ENCODE measurements at regions not wholly inside any gene's neighbourhood (a gene's known extent, or its start where the extent isn't known, plus 50 kb on each side); places are given as distances from the start of the nearest gene placed in this dataset.

DNA sequence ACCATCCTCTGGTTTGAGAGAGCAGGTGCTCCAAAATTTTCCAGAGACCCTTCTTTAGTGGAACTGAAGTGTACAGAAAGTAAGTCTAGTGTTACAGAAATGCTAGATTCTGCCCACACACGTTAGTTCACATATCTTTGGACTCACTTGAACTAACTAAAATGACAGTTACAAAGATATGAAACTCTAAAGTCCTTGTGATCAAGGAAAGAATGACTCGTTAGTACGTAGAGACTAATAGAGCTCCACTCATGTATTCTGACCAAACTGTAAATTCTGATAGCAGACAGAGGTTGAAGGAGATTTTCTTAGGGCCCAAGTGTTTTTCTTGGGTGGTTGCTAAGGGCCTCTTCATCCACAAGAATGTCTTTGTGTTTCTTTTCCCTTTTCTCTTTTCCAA, 491.5 kb upstream of the B3GALT2 start:
- DNase-seq, result no peak

DNA sequence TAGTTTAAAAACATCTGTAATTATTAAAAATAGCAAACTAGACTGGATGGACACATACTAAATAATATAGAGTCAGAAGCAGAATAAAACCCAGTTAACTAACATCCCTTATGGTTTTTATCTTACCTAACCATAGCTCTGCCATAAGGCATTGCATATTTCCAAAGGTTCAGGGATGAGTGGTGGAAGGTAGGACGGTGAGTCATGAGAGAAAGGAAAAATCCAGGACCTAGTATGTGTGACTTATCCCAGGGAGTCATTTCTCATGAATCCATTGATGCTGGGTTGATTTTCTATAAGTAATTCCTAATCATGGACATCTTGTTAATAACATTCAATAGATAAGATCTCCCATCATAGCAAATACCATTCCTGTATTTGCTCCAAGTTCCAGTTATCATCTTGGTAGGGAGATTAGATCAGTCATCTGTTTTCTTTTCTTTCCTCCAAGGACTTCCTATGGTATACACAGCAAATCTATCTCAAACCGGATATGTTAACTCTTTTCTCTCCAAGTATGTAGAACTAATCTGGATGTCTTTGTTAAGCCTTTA, 490.7 kb upstream of the B3GALT2 start:
- no peak for DNase-seq

DNA sequence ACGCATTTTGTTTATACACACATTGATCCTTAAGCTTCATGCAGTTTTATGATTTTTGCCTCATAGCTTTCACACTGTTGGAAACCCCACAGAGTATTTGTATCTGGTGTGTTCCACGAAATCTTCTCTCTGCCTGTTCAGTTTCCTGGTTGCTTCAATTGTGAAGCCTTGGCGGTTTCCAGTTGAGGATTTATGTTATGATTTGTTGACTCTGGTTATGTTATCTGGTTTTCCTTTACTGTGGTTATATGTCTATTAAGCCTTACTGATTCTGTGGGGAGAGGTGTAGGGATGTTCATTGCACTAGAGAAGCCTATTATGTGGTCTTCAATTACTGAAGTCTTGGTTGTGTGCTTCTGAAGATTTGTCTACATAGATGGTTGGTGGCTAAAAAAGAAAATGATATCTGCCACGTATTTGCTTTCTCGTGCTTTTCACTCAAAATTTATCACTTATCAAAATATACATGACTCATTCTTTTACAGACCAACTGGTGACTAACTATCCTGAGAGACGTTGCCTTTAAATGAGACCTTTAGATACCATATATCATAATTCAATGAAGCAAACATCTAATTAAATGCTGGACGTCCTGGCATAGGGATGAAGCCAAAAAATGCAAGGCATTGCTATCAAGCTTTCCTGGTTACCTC, 488.0 kb upstream of the B3GALT2 start:
- DNase-seq, result no peak

DNA sequence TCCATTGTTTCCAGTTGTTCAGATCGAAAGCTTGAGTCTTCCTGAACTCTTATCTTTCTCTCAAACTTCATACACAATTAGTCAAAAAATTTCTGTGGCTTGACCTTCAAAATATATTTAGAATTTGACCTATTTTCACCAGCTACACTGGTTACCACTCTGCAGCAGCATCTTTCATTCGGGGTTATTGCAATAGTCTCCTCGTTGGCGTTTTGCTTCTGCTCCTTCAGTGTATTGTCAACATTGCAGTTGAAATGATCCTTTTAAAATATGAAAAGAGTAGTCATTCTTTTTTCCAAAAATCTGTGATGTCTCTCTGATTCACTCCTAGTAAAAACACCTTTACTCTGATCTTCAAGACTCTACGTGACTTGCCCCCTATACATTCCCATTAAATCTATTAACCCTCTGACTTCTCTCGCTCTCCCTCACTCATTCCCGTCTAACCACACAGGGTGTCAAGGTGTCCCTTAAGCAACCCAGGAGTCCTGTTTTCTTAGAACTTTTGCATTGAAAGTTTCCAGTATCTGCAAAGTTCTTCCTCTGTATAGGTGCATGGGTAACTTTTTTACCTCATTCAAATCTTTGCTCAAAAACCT, 480.2 kb upstream of the B3GALT2 start:
- no peak for DNase-seq

DNA sequence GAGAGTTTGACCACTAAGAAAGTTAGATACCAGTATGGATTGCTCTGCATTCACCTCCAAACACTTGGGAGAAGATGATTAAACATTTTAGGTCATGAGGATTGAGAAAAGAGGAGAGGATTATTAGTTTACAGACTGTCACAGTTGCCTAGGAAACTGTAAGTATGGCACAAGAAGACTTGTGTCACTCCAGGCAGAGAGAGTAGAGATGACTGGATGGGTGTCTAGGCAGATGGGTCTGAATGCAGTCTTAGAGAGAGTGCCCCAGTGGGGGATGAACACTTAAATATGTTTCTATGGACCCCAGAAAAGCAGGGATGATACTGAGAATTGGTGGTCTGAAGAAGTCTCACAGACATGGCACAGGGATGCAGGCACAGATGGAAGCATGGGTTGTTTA, 477.6 kb upstream of the B3GALT2 start:
- no peak for DNase-seq

DNA sequence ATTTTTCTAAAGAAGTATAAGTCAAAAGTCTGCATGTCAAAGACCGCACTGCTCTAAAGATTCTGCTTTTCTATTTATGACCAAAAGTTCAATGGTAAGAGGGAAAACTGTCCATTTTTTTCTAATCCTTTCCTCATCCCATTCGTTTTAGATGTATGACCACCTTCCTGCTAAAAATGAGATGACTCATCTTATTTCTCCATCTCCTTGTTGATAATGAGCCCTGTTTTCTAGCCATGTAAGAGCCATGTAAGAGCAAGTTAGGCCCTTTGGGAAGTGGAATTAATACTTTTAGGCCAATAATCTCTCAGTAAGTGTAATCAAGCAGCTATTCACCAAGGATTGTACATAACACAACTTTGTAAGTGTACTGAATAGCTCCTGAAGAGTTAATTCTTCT, 475.6 kb upstream of the B3GALT2 start:
- DNase-seq, result no peak

DNA sequence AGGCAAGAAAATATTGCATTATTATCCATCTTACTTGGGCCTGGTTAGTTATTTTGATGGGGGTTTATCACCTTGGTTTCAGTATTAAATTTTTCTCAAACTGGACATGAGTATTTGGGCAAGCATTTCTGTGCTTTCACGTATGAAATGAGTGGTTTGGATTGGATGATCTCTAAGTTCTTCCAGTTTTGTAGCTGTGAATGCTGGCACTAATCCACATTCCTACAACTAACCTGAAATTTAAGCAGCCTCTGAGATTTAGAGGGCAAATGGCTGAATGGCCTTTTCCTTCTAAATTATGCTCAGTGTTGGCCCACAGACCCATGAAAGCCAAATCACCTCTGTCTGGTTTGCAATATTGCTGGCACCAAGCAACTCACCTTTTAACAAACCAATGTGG, 475.0 kb upstream of the B3GALT2 start:
- DNase-seq, result no peak

DNA sequence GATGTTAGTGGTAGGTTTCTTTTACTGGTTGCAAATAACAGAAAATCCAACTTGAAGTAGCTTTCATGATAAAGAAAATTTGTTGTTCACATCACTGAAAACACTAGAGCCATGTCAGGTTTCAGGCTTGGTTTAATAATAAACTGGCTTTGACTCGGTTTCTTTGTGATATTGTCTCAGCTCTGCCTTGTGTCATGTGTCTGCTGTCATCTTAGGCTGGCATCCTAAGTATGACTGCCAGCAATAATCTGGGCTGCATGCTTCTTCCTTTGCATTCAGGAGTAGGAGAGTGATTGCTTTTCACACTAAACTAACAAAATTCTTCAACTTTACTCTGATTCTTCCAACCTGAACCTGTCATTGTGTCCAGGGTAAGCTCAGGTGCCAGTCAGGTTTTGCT, 474.0 kb upstream of the B3GALT2 start:
- DNase-seq, result no peak

DNA sequence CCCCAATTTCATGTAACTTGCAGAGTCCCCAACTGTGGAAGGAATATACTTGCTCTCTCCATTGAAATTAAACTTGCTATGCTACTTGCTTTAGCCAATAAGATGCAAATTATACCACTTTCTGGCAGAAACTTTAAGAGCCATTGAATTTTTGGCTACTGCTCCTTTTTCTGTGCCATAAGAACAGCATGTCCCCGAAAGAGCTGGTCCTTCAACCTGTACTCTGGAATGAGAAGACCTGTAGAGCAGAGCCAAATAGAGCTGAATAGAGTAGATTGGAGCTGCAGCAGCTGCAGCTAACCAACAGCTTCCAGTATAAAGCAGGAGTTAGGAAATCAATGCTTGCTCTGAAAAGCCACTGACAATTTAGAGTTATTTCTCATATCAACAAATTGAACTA, 472.3 kb upstream of the B3GALT2 start:
- DNase-seq, result no peak

DNA sequence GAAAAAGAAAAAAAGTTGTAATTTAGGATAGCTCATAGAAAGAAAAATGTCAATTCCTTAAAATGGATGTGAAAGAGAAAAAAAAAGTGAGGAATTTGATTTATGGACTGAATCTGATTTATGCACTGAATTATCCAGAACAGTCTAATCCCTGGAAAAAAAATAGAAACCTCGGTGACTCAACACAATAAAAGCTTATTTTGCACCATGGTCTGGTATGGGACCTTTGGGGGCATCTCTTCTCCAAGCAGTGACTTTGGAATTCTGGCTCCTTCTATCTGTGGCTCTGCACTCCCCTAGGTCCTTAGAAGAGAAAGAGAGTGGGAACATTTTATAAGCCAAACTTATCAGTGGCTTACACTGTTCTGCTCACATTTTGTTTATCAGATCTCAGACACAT, 471.7 kb upstream of the B3GALT2 start:
- DNase-seq, result no peak

DNA sequence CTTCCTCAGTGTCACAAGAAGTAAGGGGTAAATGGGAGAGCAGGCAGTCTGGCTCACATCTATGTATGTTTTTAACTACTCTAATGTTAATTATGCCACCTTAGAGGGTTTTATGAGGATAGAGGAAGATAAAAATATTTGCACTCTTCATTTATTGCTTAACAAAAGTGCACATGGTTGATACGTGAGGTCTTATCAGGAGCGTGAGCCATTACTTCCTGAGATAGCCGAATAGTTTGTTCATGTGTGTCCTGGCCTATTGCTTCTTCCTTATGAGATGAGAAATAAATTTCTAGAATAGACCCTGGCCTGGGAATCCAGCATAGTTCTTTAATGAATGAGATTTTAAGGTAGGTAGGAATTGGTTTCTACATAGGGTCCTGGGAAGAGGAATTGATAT, 471.1 kb upstream of the B3GALT2 start:
- DNase-seq, result no peak

DNA sequence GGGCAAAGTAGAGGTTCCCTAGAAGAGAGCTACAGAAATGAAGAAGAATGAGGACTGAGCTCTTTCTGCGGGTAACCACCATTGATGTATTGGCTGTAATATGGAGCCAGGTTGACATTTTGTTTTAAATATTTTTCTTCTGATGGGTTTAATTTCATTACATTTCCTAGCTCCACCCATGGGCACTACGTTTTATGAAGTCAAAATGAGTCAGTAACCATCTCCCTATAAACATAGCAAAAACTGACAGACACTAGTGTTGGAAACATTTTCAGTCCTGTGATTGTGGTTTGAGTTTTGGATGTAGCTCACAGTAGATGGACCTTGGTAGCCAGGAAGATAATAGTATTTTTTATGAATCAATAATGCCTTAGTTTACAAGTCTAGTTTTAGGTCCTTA, 470.4 kb upstream of the B3GALT2 start:
- no peak for DNase-seq

DNA sequence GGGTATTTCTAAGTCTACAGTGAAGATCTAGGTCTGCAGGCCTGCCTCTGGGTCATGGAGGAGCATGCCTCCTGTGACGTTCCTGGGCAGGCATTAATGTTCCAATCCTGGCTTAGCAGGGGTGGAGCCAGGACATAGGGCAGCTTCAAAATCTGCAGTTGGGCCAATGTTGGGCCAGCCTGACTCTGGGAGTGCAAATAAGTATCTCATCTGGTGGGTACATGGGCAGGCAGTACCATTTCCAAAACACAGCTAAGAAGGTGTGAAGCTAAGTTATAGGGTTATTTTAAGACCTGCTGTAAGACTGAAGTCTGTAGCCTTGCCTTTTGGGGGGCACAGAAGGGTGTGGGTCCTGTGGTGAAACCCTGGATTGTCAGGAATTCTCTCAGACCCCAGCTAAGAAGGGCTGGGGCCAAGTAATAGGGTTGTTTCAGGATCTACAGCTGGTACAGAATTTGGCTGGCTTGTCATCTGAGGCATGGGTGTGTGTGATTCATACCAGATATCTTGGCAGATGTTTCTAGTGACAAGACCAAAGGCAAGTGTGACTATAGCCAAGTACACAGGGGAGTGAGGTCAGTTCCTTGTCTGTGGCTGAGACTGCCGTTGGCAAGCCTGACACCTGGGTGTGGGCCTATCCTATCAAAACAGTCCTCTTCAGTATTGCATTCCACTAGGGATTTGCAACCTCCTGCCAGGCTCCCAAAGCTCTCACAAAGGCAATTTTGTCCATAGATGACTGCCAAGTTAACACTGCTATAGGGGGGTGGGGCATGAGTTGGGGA, 468.7 kb upstream of the B3GALT2 start:
- DNase-seq, result no peak

DNA sequence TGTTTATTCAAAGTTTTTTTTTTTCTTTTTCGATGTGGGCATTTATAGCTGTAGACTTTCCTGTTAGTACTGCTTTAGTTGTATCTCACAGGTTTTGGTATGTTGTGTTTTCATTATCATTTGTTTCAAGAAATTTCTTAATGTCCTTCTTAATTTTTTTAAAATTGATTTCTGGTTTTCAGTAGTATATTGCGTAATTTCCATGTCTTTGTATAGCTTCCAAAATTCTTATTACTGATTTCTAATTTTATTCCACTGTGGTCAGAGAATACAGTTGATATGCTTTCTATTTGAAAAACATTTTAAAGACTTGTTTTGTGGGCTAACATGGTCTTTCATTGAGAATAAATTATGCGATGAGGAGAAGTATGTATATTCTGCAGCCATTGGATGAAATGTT, 463.2 kb upstream of the B3GALT2 start:
- no peak for DNase-seq

DNA sequence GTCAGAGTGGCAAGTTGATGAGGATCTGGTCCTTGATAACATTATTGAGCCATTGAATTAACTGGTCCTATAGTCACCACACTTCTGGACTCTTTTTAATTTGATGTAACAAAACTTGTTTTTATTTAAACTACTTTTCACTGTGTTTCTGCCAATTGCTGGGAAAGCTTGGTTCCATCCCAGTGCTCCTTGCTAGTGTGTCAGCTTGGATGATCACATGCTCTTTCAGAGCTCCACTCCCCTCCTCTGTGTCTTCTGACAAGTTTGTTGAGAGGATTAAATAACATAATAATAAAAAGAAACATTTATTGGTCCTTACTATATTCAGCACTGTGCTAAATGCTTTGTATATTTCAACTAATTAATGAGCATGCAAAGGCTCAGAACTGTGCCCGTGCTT, 448.5 kb upstream of the B3GALT2 start:
- DNase-seq, result peak; percentile 9

DNA sequence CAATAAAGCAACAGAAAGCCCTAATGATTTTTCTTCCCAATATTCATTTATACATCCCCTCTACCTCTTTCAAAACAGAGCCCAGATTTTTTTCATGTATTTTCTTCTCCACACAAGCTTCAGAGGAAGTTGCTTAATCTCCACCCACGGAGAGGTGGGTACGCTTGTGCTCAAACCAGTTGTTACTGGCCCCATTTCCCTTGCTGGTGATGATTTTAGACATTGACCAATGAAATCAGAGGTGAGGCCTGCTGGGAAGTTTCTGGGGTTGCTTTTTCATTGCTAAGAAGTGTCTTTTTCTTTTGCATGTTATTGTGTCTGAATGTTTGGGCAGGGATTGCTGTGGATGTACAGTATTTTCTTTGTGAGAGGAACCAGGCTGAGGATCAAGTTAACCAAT, 448.1 kb upstream of the B3GALT2 start:
- DNase-seq, result no peak

DNA sequence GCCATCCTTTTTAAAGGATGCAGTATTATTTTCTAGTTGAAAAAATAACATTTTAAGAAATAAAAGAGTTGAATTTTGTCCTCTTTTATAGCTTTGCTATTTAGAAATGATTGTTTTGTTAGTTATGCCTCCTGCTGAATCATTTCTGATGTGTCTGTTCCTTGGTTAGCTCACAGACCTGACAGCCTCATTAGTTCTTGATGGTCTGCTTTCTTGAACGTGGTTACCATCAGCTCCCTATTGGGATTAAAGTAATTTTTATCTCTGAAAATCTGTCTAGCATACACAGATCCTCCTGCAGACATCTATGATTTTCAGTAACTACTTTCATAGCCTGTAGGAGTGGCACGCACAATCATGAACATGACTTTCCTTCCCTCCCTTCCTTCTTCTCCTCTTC, 447.6 kb upstream of the B3GALT2 start:
- peak; percentile 30 for DNase-seq

DNA sequence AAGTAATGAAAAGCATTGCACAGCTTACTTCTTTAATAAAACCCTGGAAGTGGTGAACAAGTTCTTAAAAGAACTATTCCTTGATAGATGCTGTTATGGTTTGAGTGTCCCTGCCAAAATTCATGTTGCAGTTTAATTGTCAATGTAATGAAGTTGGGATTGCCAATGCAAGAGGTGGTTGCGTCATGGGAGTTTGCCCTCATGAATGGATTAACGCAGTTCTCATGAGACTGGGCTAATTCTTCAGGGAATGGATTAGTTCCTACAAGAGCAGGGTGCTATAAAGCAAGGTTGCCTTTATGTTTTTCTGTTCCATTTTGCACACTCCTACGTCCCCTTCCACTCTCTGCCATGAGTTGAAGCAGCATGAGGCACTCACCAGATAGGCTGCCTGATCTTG, 446.7 kb upstream of the B3GALT2 start:
- DNase-seq, result no peak

DNA sequence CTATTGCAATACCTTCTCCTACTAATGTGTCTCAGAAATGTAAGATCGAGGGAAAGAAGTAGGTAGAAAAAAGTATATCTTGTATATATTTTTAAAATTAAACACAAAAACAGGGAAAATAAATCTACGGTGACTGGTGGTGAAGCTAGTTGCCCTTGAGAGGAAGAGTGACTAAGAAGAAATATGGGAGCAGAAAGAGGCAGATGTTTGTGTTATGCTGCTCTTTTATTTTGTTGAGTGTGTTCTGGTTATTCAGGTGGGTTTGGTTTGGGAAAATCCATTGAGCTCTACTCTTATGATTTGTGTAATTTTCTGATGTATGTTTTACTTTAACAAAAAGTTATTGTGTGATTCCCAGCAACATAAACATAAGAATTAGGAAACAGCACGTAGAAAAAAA, 444.9 kb upstream of the B3GALT2 start:
- DNase-seq, result no peak

DNA sequence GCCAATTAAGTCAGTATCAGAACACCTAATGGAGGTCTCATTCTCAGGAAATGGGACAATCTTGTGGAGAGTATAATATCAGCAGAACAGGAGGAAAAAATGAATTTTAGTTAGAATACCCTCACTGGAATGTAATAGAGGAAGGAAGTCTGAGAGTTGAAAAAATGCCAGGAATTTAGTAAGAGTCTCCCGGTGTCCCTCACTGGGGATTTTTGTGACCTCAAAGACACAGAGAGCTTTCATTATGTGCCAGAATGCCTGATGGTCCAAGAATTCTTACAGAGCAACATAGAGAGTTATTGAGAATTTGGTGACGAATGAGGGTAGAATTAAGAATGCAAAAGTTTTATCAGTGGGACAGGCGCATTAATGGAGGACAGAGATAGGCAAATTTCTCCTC, 443.5 kb upstream of the B3GALT2 start:
- no peak for DNase-seq

DNA sequence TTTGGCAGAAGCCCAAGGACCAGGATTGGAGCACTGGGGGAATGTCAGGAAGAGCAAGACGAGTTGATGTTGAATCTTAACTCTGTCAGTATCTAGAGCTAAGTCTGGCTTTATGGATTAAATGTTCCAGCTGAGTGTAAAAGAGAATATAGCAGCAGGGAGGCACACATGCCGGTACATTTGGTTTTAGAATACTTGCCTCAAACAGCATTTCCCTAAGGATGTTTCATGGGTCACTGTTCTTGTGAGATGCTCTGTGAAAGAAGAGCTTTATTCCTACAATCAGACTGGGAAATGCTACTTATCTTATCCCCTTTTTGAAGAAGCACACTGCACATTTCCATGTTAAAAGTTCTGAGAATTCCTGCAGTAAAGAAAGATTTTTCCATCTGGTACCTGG, 440.3 kb upstream of the B3GALT2 start:
- DNase-seq, result no peak

DNA sequence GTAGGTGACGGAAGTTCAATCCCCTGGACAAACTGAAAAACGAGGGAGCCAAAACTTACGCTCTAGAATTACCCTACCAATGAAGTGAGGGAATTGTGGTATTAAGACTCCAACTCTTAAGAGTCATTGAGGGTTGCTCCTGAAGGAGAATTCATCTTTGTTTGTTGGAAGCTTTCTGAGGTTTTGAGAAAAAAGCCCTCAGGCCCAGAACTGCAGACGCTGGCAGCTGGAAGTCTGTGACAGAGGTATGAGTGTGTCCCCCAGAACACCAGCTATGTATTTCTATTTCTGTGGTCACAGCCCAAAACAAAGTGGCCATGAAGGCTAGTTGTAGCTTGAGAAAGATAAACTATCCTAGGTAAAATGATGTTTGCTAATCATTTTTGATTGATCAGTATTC, 438.8 kb upstream of the B3GALT2 start:
- no peak for DNase-seq

DNA sequence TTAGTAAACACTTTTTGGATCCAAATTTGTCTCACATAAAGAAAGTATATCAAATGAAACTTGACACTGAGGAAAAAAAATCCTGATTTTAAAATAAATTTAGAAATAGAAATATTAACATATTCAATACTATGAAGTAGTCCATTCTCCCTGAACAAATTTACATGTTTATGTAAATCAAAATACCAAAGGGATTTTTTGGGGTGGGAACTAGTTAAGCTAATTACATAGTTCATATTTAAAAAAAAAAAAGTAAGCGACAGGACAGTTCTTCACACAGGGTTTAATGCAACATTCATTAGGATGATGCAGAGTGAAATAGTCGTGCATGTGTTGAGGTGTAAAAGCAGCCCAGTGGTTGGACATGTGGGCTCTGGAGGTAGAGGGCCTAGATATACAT, 433.5 kb upstream of the B3GALT2 start:
- DNase-seq, result no peak

DNA sequence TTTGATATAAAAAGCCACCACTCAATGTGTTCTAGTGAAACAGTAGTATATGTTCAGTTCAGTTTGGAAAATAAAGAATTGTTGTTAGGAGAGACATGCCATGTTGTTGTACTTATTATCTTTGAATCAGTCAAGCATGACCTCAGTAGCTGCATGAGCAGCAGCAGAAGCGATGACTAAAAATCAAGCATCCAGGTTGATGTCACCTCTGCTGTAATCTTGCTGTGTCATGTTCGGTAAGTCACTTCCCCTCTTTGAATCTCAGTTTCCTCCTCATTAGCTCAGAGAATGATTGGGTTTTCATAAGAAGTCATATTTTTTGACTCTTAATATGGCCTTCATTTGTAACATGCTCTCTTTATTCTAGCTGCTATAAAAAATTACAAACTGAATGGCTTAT, 428.4 kb upstream of the B3GALT2 start:
- peak; percentile 84 for DNase-seq
